Suprapubic skin (tissue), 4 donors: ENCODE measurements at regions not wholly inside any gene's neighbourhood (a gene's known extent, or its start where the extent isn't known, plus 50 kb on each side); places are given as distances from the start of the nearest gene placed in this dataset.

Experiments
- EP300 ChIP-seq: sonication (generic); formaldehyde crosslinking; IDR thresholded peaks from one replicate; pipeline ENCODE4 v1.6.1; 2017; ENCODE audit warnings: antibody characterized with exemption
- POLR2A ChIP-seq, 2 donors: fragments of 450-650 bp; IDR thresholded peaks; one replicate each; pipeline ENCODE4 v1.6.1; 2017; ENCODE audit warnings: antibody characterized with exemption in 2 of 2, mild to moderate bottlenecking in 2 of 2, moderate library complexity in 2 of 2
- POLR2AphosphoS5 ChIP-seq, 3 donors: sonication (generic); formaldehyde crosslinking; IDR thresholded peaks; one replicate each; pipeline ENCODE4 v1.6.1; 2017; ENCODE audit warnings: antibody characterized with exemption in 3 of 3
- TF ChIP-seq, protein P1 (sequence below), 2 donors: fragments of 200-600 bp in 1 of 2; fragments of 450-650 bp in 1 of 2; sonication (generic) in 1 of 2; IDR thresholded peaks; one replicate each; pipeline ENCODE4 v1.5.1; 2016 to 2019; ENCODE audit warnings: antibody characterized with exemption in 2 of 2, mild to moderate bottlenecking in 1 of 2, moderate library complexity in 1 of 2

- TF ChIP-seq, protein P1, sequence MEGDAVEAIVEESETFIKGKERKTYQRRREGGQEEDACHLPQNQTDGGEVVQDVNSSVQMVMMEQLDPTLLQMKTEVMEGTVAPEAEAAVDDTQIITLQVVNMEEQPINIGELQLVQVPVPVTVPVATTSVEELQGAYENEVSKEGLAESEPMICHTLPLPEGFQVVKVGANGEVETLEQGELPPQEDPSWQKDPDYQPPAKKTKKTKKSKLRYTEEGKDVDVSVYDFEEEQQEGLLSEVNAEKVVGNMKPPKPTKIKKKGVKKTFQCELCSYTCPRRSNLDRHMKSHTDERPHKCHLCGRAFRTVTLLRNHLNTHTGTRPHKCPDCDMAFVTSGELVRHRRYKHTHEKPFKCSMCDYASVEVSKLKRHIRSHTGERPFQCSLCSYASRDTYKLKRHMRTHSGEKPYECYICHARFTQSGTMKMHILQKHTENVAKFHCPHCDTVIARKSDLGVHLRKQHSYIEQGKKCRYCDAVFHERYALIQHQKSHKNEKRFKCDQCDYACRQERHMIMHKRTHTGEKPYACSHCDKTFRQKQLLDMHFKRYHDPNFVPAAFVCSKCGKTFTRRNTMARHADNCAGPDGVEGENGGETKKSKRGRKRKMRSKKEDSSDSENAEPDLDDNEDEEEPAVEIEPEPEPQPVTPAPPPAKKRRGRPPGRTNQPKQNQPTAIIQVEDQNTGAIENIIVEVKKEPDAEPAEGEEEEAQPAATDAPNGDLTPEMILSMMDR (IDR thresholded peaks at IDR 0.05): no peak
- TF ChIP-seq POLR2A (IDR thresholded peaks at IDR 0.05): no peak
- TF ChIP-seq EP300: no peak
- TF ChIP-seq POLR2AphosphoS5 (IDR thresholded peaks at IDR 0.05): no peak
Observed at GRCh38 chr2:219881851-219882250, 254.4 kb downstream of the SLC4A3 start.
